CD4-positive, CD25-positive, alpha-beta regulatory T cell (primary cell): ENCODE measurements at regions not wholly inside any gene's neighbourhood (a gene's known extent, or its start where the extent isn't known, plus 50 kb on each side); places are given as distances from the start of the nearest gene placed in this dataset.
"Not testable (repeated sequence)": the region's sequence is repeated elsewhere in the genome, so short reads cannot be mapped to it uniquely, and the experiment has no call there.

ENCODE experiments used
- ATAC-seq, 2 donors: fragments of 150-1000 bp; cut with Tn5 transposase; one replicate each; pipeline ENCODE4 v1.10.0; 2021; ENCODE audit warnings: low read depth in 2 of 2, moderate number of reproducible peaks in 2 of 2, moderate library complexity in 1 of 2
- DNase-seq, 3 donors: peaks; one replicate each; pipeline versions ENCODE4 v3.0.0 to v3.0.0-alpha.2; 2012 to 2022; ENCODE audit warnings: mixed read lengths in 1 of 3
- H3K27ac ChIP-seq: one replicate; pipeline ENCODE4 v1.7.0; 2013; ENCODE audit warnings: mild to moderate bottlenecking, low read length; ENCODE audit not compliant: insufficient read depth, poor library complexity, severe bottlenecking
- H3K27me3 ChIP-seq: one replicate; pipeline ENCODE4 v1.7.0; 2013; ENCODE audit warnings: low read length; ENCODE audit not compliant: control insufficient read depth, insufficient read depth
- H3K36me3 ChIP-seq: one replicate; pipeline ENCODE4 v1.7.0; 2013; ENCODE audit warnings: mild to moderate bottlenecking, low read length, moderate library complexity; ENCODE audit not compliant: control insufficient read depth, insufficient read depth
- H3K4me1 ChIP-seq: 2 replicates; pipeline ENCODE4 v1.7.0; 2013; ENCODE audit warnings: mild to moderate bottlenecking, low read length; ENCODE audit not compliant: insufficient read depth, control insufficient read depth, poor library complexity, severe bottlenecking
- H3K4me3 ChIP-seq: one replicate; pipeline ENCODE4 v1.7.0; 2013; ENCODE audit warnings: low read depth, mild to moderate bottlenecking, low read length, moderate library complexity
- H3K9me3 ChIP-seq, 2 experiments: 1 replicate in 1 of 2; 2 replicates in 1 of 2; pipeline ENCODE4 v1.7.0; 2013; ENCODE audit warnings: low read length in 2 of 2, mild to moderate bottlenecking in 1 of 2, moderate library complexity in 1 of 2; ENCODE audit not compliant: control insufficient read depth in 2 of 2
- H3K27ac Mint-ChIP-seq, 3 donors: one replicate each; pipeline ENCODE4 v1.8.0; 2020 to 2022; ENCODE audit warnings: mild to moderate bottlenecking in 3 of 3, mixed read lengths in 3 of 3, moderate library complexity in 2 of 3
- H3K27me3 Mint-ChIP-seq: one replicate; pipeline ENCODE4 v1.8.0; 2022; ENCODE audit warnings: mild to moderate bottlenecking, mixed read lengths
- H3K36me3 Mint-ChIP-seq: one replicate; pipeline ENCODE4 v1.8.0; 2020; ENCODE audit warnings: mixed read lengths
- H3K4me1 Mint-ChIP-seq, 4 donors: one replicate each; pipeline ENCODE4 v1.8.0; 2020 to 2022; ENCODE audit warnings: mixed read lengths in 4 of 4, mild to moderate bottlenecking in 1 of 4
- H3K4me3 Mint-ChIP-seq, 4 donors: one replicate each; pipeline ENCODE4 v1.8.0; 2020 to 2022; ENCODE audit warnings: mild to moderate bottlenecking in 4 of 4, mixed read lengths in 4 of 4, moderate library complexity in 3 of 4
- H3K9me3 Mint-ChIP-seq, 7 donors: one replicate each; pipeline ENCODE4 v1.8.0; 2020 to 2022; ENCODE audit warnings: mixed read lengths in 7 of 7, mild to moderate bottlenecking in 3 of 7, moderate library complexity in 2 of 7

- H3K27me3 ChIP-seq, H3K4me3 ChIP-seq, H3K36me3 Mint-ChIP-seq, H3K27ac Mint-ChIP-seq, H3K4me3 Mint-ChIP-seq, DNase-seq, H3K4me1 ChIP-seq, H3K36me3 ChIP-seq, H3K9me3 Mint-ChIP-seq, H3K27ac ChIP-seq, H3K9me3 ChIP-seq, H3K4me1 Mint-ChIP-seq, H3K27me3 Mint-ChIP-seq, ATAC-seq: not testable (repeated sequence)
Measured at GRCh38 chr14:106410229-106410628, 883.8 kb downstream of the TMEM121 start.

- no peaks in the 10 kb centered on the region for H3K36me3 ChIP-seq
- H3K9me3 Mint-ChIP-seq, result peaks cover 0 to 1% (median 0%) of the 10 kb centered on the region in 7 donors
- no peak for DNase-seq
Measured at GRCh38 chr14:106414464-106414863, 888.1 kb downstream of the TMEM121 start.

GRCh38 chr14:106417224-106418049 is 891.1 kb downstream of the TMEM121 start:
- peak; percentile 71 to 72 for ATAC-seq
- no peak overlapping the region for H3K4me3 Mint-ChIP-seq

More at GRCh38 chr14:106414464-106414863, 888.1 kb downstream of the TMEM121 start:
- Histone ChIP-seq H3K27me3 (no peaks in the 10 kb centered on the region), H3K9me3 (no peaks in the 10 kb centered on the region), H3K27ac (no peak overlapping the region), H3K4me3 (no peak overlapping the region), H3K4me1 (no peaks in the 10 kb centered on the region)
- Mint-ChIP-seq H3K4me1 (peaks cover 0 to 7% (median 3%) of the 10 kb centered on the region in 4 donors), H3K27ac (no peak overlapping the region), H3K36me3 (no peaks in the 10 kb centered on the region), H3K27me3 (peaks cover 17% of the 10 kb centered on the region), H3K4me3 (no peak overlapping the region)
- no peak for ATAC-seq

GRCh38 chr14:106419376-106419965 is 893.1 kb downstream of the TMEM121 start:
- no peak for DNase-seq
- H3K36me3 Mint-ChIP-seq, result no peaks in the 10 kb centered on the region

More at GRCh38 chr14:106417224-106418049, 891.1 kb downstream of the TMEM121 start:
- Histone ChIP-seq H3K4me1 (no peaks in the 10 kb centered on the region), H3K4me3 (no peak overlapping the region), H3K36me3 (no peaks in the 10 kb centered on the region), H3K27ac (no peak overlapping the region), H3K27me3 (no peaks in the 10 kb centered on the region), H3K9me3 (no peaks in the 10 kb centered on the region)
- H3K27me3 Mint-ChIP-seq, result peaks cover 19% of the 10 kb centered on the region
- peak; percentile 51 to 92 (median 67) for DNase-seq
- peaks cover 0 to 3% (median 0%) of the 10 kb centered on the region in 7 donors for H3K9me3 Mint-ChIP-seq
- peaks cover 0 to 5% (median 0%) of the 10 kb centered on the region in 4 donors for H3K4me1 Mint-ChIP-seq
- no peaks in the 10 kb centered on the region for H3K36me3 Mint-ChIP-seq
- peak overlapping the region in 2 of 3 donors; percentile 19 to 53 for H3K27ac Mint-ChIP-seq

GRCh38 chr14:106421431-106422033 is 895.1 kb downstream of the TMEM121 start:
- H3K27me3 ChIP-seq, H3K4me1 Mint-ChIP-seq, H3K27ac ChIP-seq, H3K36me3 ChIP-seq, H3K4me3 Mint-ChIP-seq, H3K36me3 Mint-ChIP-seq, H3K27ac Mint-ChIP-seq, H3K9me3 Mint-ChIP-seq, H3K9me3 ChIP-seq, H3K4me3 ChIP-seq, H3K4me1 ChIP-seq: not testable (repeated sequence)
- ATAC-seq, result peak; percentile 71 to 73
- H3K27me3 Mint-ChIP-seq, result peaks cover 48% of the 10 kb centered on the region
- DNase-seq, result peak; percentile 45 to 52 (median 48)

More at GRCh38 chr14:106419376-106419965, 893.1 kb downstream of the TMEM121 start:
- Mint-ChIP-seq H3K9me3 (peaks cover 0 to 3% (median 0%) of the 10 kb centered on the region in 7 donors), H3K27me3 (peaks cover 32% of the 10 kb centered on the region), H3K4me1 (peaks cover 0 to 5% (median 0%) of the 10 kb centered on the region in 4 donors), H3K27ac (no peak overlapping the region), H3K4me3 (no peak overlapping the region)
- Histone ChIP-seq H3K36me3 (no peaks in the 10 kb centered on the region), H3K9me3 (no peaks in the 10 kb centered on the region), H3K27ac (no peak overlapping the region), H3K4me1 (no peaks in the 10 kb centered on the region), H3K27me3 (peaks cover 5% of the 10 kb centered on the region), H3K4me3 (no peak overlapping the region)
- ATAC-seq, result no peak

GRCh38 chr14:106422066-106422465 is 895.7 kb downstream of the TMEM121 start:
- Mint-ChIP-seq H3K9me3 (peaks cover 0 to 7% (median 0%) of the 10 kb centered on the region in 7 donors), H3K27me3 (peaks cover 52% of the 10 kb centered on the region), H3K4me3 (no peak overlapping the region), H3K4me1 (peaks cover 0 to 5% (median 0%) of the 10 kb centered on the region in 4 donors), H3K36me3 (no peaks in the 10 kb centered on the region), H3K27ac (no peak overlapping the region)
- Histone ChIP-seq H3K9me3 (no peaks in the 10 kb centered on the region), H3K27ac (no peak overlapping the region), H3K27me3 (peaks cover 6% of the 10 kb centered on the region), H3K4me3 (no peak overlapping the region), H3K36me3 (no peaks in the 10 kb centered on the region), H3K4me1 (no peaks in the 10 kb centered on the region)
- no peak for DNase-seq
- ATAC-seq, result no peak

- H3K4me3 ChIP-seq, H3K36me3 Mint-ChIP-seq, H3K27ac ChIP-seq, ATAC-seq, H3K36me3 ChIP-seq, H3K9me3 Mint-ChIP-seq, DNase-seq, H3K9me3 ChIP-seq, H3K4me3 Mint-ChIP-seq, H3K4me1 Mint-ChIP-seq, H3K27ac Mint-ChIP-seq, H3K4me1 ChIP-seq, H3K27me3 ChIP-seq: not testable (repeated sequence)
- peaks cover 52% of the 10 kb centered on the region for H3K27me3 Mint-ChIP-seq
Measured at GRCh38 chr14:106425150-106425549, 898.8 kb downstream of the TMEM121 start.
